ENCODE measurements at regions not wholly inside any gene's neighbourhood (a gene's known extent, or its start where the extent isn't known, plus 50 kb on each side); places are given as distances from the start of the nearest gene placed in this dataset.

- TF ChIP-seq POLR2A (IDR thresholded peaks at IDR 0.05) (no peak), CTCF (IDR thresholded peaks at IDR 0.05) (no peak)
Observed at GRCh38 chr17:79331492-79331891, 256.9 kb downstream of the ENGASE start.

Measured in uterus (tissue), 2 donors.